ENCODE measurements at regions not wholly inside any gene's neighbourhood (a gene's known extent, or its start where the extent isn't known, plus 50 kb on each side); places are given as distances from the start of the nearest gene placed in this dataset.

DNA sequence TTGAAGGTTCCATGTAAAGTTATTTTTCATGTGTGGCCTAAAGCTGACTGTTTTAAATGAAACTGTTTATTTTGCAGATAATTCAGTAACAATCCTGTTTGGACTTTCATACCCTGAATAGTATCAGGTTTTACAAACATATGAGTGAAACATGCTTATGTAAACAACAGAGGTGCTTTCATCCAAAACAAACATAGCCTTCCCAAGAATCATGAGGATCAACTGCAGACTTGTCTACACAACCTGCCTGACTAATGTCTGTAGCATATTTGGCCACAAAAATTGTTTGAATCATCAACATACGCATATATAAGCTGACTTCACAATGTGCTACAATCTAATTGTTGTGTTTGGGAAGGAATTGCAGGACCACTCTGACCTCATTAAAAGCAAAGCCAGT, 190.4 kb downstream of the DIPK2A start:
- Histone ChIP-seq H3K9me3 (replicated peaks in 1 of 2; ENCODE audit: control insufficient read depth in 1 of 2, insufficient read depth in 1 of 2, low read length in 2 of 2) (peaks cover 3 to 6% of the 10 kb centered on the region in 2 donors), H3K4me1 (ENCODE audit: control insufficient read depth in 1 of 2, insufficient read depth in 2 of 2, low read length in 2 of 2) (no peaks in the 10 kb centered on the region), H3K9ac (ENCODE audit: insufficient read depth, low read length, poor library complexity, severe bottlenecking) (no peak overlapping the region), H3K4me2 (replicated peaks; ENCODE audit: extremely low read depth, low read length, poor library complexity, severe bottlenecking) (no peak overlapping the region), H3K27ac (ENCODE audit: low read depth in 1 of 2, low read length in 2 of 2) (no peak overlapping the region), H3K36me3 (replicated peaks in 1 of 2; ENCODE audit: control insufficient read depth in 1 of 2, insufficient read depth in 2 of 2, low read length in 2 of 2) (no peaks in the 10 kb centered on the region), H3K4me3 (replicated peaks in 1 of 3; ENCODE audit: low read depth in 2 of 3, low read length in 3 of 3) (no peak overlapping the region), H3K27me3 (ENCODE audit: control insufficient read depth in 2 of 2, insufficient read depth in 2 of 2, low read length in 2 of 2) (no peaks in the 10 kb centered on the region), H4K20me1 (ENCODE audit: insufficient read depth, low read length) (no peaks in the 10 kb centered on the region), H3K79me2 (ENCODE audit: insufficient read depth, low read length) (no peaks in the 10 kb centered on the region), H2AFZ (ENCODE audit: insufficient read depth, low read depth, low read length, poor library complexity, severe bottlenecking) (no peak overlapping the region)
- TF ChIP-seq, protein P1, sequence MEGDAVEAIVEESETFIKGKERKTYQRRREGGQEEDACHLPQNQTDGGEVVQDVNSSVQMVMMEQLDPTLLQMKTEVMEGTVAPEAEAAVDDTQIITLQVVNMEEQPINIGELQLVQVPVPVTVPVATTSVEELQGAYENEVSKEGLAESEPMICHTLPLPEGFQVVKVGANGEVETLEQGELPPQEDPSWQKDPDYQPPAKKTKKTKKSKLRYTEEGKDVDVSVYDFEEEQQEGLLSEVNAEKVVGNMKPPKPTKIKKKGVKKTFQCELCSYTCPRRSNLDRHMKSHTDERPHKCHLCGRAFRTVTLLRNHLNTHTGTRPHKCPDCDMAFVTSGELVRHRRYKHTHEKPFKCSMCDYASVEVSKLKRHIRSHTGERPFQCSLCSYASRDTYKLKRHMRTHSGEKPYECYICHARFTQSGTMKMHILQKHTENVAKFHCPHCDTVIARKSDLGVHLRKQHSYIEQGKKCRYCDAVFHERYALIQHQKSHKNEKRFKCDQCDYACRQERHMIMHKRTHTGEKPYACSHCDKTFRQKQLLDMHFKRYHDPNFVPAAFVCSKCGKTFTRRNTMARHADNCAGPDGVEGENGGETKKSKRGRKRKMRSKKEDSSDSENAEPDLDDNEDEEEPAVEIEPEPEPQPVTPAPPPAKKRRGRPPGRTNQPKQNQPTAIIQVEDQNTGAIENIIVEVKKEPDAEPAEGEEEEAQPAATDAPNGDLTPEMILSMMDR (IDR thresholded peaks at IDR 0.05): no peak
- Mint-ChIP-seq H3K27me3 (ENCODE audit: low read depth in 3 of 3) (peaks cover 0 to 2% (median 0%) of the 10 kb centered on the region in 3 donors), H3K4me3 (no peak overlapping the region), H3K27ac (no peak overlapping the region), H3K36me3 (no peaks in the 10 kb centered on the region), H3K9me3 (peaks cover 0 to 12% (median 7%) of the 10 kb centered on the region in 7 donors), H3K4me1 (no peaks in the 10 kb centered on the region)
- DNase-seq: no peak
- no CpG with 5 or more reads among the region's 1 CpG for WGBS (ENCODE audit: insufficient coverage)
- intact Hi-C loops (cut with micrococcal nuclease): no loop called here

DNA sequence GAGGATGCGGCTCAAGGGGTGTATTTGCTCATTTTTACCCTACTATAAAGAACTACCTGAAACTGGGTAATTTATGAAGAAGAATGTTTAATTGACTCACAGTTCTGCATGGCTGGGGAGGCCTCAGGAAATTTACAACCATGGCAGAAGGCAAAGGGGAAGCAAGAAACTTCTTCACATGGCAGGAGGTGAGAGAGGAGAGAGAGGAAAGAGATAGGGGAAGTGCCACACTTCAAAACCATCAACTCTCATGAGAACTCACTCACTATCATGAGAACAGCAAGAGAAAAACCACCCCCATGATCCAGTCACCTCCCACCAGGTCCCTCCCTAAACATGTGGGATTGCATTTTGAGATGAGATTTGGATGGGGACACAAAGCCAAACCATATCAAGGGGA, 192.7 kb downstream of the DIPK2A start:
- no peaks in the 10 kb centered on the region for H3K27me3 Mint-ChIP-seq (ENCODE audit: low read depth in 3 of 3)
- H3K27ac Mint-ChIP-seq: no peak overlapping the region
- intact Hi-C loops (cut with micrococcal nuclease): no loop called here
- Histone ChIP-seq H3K79me2 (ENCODE audit: insufficient read depth, low read length) (no peaks in the 10 kb centered on the region), H3K36me3 (replicated peaks in 1 of 2; ENCODE audit: control insufficient read depth in 1 of 2, insufficient read depth in 2 of 2, low read length in 2 of 2) (no peaks in the 10 kb centered on the region), H3K9me3 (replicated peaks in 1 of 2; ENCODE audit: control insufficient read depth in 1 of 2, insufficient read depth in 1 of 2, low read length in 2 of 2) (no peaks in the 10 kb centered on the region), H2AFZ (ENCODE audit: insufficient read depth, low read depth, low read length, poor library complexity, severe bottlenecking) (no peak overlapping the region), H3K4me3 (replicated peaks in 1 of 3; ENCODE audit: low read depth in 2 of 3, low read length in 3 of 3) (no peak overlapping the region), H3K27me3 (ENCODE audit: control insufficient read depth in 2 of 2, insufficient read depth in 2 of 2, low read length in 2 of 2) (no peaks in the 10 kb centered on the region), H3K4me2 (replicated peaks; ENCODE audit: extremely low read depth, low read length, poor library complexity, severe bottlenecking) (no peak overlapping the region), H3K27ac (ENCODE audit: low read depth in 1 of 2, low read length in 2 of 2) (no peak overlapping the region), H4K20me1 (ENCODE audit: insufficient read depth, low read length) (no peaks in the 10 kb centered on the region), H3K4me1 (ENCODE audit: control insufficient read depth in 1 of 2, insufficient read depth in 2 of 2, low read length in 2 of 2) (no peaks in the 10 kb centered on the region), H3K9ac (ENCODE audit: insufficient read depth, low read length, poor library complexity, severe bottlenecking) (no peak overlapping the region)
- no peak for DNase-seq
- WGBS (ENCODE audit: insufficient coverage): no CpG with 5 or more reads among the region's 1 CpG
- peaks cover 0 to 8% (median 0%) of the 10 kb centered on the region in 7 donors for H3K9me3 Mint-ChIP-seq
- H3K36me3 Mint-ChIP-seq: no peaks in the 10 kb centered on the region
- H3K4me1 Mint-ChIP-seq: no peaks in the 10 kb centered on the region
- TF ChIP-seq, protein P1 (IDR thresholded peaks at IDR 0.05): no peak
- no peak overlapping the region for H3K4me3 Mint-ChIP-seq

Measured in CD14-positive monocyte (primary cell).